NCI-H187 (cell line): ENCODE measurements at regions not wholly inside any gene's neighbourhood (a gene's known extent, or its start where the extent isn't known, plus 50 kb on each side); places are given as distances from the start of the nearest gene placed in this dataset.

Experiments used
- DNase-seq, 2 experiments: peaks; one replicate each; lab custom pipeline; 2025; lab: John Stamatoyannopoulos, UW

- DNase-seq, result no peak
Observed at GRCh38 chr2:158049129-158049855, 52.4 kb upstream of the UPP2 start.

GRCh38 chr2:158048327-158048726, 53.3 kb upstream of the UPP2 start:
- no peak for DNase-seq

GRCh38 chr2:158047156-158047611, 54.5 kb upstream of the UPP2 start:
- no peak for DNase-seq

- DNase-seq, result no peak
Observed at GRCh38 chr2:158046121-158046880, 55.4 kb upstream of the UPP2 start.

- no peak for DNase-seq
Observed at GRCh38 chr2:158045362-158045761, 56.3 kb upstream of the UPP2 start.

- no peak for DNase-seq
Observed at GRCh38 chr2:158043181-158043948, 58.3 kb upstream of the UPP2 start.

GRCh38 chr2:158042666-158043065, 59.0 kb upstream of the UPP2 start:
- no peak for DNase-seq

- no peak for DNase-seq
Observed at GRCh38 chr2:158042245-158042644, 59.4 kb upstream of the UPP2 start.

GRCh38 chr2:158041400-158041799, 60.3 kb upstream of the UPP2 start:
- DNase-seq, result no peak

- no peak for DNase-seq
Observed at GRCh38 chr2:158038901-158039300, 62.8 kb upstream of the UPP2 start.

GRCh38 chr2:158034198-158034866, 67.3 kb upstream of the UPP2 start:
- peak in 1 of 2 experiments; percentile 5 for DNase-seq

- DNase-seq, result no peak
Observed at GRCh38 chr2:158031371-158031770, 70.3 kb upstream of the UPP2 start.

GRCh38 chr2:158025255-158025996, 76.2 kb upstream of the UPP2 start:
- DNase-seq, result no peak

- DNase-seq, result no peak
Observed at GRCh38 chr2:158024288-158024898, 77.3 kb upstream of the UPP2 start.

GRCh38 chr2:158022888-158023287, 78.8 kb upstream of the UPP2 start:
- DNase-seq, result no peak

GRCh38 chr2:158021226-158021625, 80.5 kb upstream of the UPP2 start:
- DNase-seq, result no peak

GRCh38 chr2:158015428-158016076, 86.1 kb upstream of the UPP2 start:
- DNase-seq, result no peak

- no peak for DNase-seq
Observed at GRCh38 chr2:158013891-158014290, 87.8 kb upstream of the UPP2 start.

- DNase-seq, result no peak
Observed at GRCh38 chr2:158011055-158011771, 90.5 kb upstream of the UPP2 start.

GRCh38 chr2:158009399-158009798, 92.3 kb upstream of the UPP2 start:
- no peak for DNase-seq
